GM18907 (cell line): ENCODE measurements at regions not wholly inside any gene's neighbourhood (a gene's known extent, or its start where the extent isn't known, plus 50 kb on each side); places are given as distances from the start of the nearest gene placed in this dataset.
A peak's percentile ranks its signal among the peaks of the same experiment; 100 is the strongest.
"Not testable (repeated sequence)": the region's sequence is repeated elsewhere in the genome, so short reads cannot be mapped to it uniquely, and the experiment has no call there.

Experiments
- ATAC-seq: cut with Tn5 transposase; IDR thresholded peaks from one replicate; pipeline ENCODE4 v1.9.1; 2021; ENCODE audit warnings: mild to moderate bottlenecking, moderate library complexity; ENCODE audit not compliant: unreplicated experiment

DNA sequence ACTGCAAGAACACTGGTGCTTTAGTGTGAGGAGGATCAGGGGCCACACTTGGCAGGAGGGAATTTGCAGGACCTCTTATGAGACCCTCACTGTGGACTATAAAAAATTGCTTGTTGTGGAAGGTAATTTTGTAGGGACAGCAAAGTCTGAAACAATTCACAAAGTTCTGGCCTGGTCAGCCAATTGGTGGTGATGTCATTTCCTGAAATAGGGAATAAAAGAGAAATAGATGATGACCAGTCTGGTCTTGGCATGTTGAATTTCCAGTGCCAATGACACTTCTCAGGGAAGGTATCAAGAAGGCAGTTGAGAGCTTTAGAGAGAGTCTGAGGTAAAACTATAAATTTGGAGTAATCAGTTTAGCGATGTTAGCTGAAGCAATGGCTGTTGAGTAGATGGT, 129.3 kb upstream of the LMNTD1 start:
- ATAC-seq = no peak

DNA sequence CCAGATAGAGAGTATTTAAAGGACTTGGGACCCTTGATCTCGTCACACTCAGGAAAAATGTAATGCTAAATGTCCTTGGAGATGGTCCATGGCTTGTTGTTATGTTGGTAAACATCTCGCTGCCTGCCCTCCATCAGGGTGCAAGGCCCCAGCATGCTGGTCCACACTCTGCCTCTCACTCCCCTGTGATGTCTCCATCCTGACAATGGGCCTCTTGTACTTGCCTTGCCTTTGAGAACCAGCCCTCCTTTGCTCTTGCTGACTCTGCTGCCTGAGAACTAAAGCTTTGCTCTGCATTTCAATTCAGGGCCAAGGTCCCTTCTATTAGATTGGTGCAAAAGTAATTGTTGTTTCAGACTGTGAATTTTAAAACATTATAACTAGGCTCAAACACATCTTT, 131.0 kb upstream of the LMNTD1 start:
- no peak for ATAC-seq

DNA sequence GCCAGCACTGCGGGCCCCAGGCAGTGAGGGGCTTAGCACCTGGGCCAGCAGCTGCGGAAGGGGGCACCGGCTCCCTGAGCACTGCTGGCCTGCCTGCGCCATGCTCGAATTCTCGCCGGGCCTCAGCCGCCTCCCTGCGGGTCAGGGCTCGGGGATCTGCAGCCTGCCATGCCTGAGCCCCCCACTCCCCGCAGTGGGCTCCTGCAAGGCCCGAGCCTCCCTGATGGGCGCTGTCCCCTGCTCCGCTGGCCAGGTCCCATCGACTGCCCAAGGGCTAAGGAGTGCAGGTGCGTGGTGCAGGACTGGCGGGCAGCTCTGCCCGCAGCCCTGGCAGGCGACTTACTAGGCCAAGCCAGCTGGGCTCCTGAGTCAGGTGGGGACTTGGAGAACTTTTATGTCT, 133.3 kb upstream of the LMNTD1 start:
- ATAC-seq = no peak

DNA sequence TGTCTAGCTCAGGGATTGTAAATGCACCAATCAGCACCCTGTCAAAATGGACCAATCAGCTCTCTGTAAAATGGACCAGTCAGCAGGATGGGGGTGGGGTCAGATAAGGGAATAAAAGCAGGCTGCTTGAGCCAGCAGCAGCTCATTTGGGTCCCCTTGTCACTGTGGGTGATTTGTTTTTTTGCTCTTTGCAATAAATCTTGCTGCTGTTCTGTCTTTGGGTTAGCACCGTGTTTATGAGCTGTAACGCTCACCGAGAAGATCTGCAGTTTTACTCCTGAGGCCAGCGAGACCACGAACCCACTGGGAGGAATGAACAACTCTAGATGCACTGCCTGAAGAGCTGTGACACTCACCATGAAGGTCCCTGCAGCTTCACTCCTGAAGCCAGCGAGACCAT, 134.1 kb upstream of the LMNTD1 start:
- ATAC-seq = no peak

DNA sequence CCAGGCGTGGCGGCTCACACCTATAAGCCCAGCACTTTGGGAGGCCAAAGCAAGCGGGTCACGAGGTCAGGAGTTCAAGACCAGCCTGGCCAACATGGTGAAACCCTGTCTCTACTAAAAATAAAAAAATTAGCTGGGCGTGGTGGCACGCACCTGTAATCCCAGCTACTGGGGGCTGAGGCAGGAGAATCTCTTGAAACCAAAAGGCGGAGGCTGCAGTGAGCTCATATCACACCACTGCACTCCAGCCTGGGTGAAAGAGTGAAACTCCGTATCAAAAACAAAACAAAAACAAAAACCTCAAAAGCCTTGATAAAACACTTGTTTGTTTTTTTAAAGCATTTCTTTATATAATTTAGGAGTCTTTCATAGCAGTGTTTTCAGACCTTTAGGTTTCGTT, 135.8 kb upstream of the LMNTD1 start:
- ATAC-seq = not testable (repeated sequence)

DNA sequence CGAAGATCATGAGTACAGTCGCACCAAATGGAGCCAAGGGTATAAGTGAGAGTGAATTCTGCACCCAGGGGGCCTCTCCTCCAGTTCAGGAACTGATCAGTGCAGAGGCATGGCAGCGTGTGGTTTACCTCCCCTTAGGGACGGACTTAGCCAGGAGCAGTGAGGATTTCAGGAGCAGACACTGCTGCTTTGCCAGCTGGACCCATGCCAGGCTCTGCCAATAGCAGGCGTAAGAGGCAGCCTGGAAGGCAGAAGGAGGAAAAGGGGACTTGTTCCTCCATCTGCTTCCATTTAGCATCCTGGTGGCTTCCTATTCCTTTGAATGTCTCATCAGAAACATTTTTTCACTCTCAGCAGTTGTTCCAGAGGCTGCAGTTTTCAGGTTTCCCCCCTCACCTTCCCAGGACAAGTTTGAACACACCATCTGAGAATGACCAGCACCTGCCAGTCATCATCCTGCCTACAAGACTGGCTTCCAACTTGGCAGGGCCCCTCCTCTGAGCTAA, 137.0 kb upstream of the LMNTD1 start:
- ATAC-seq = no peak

DNA sequence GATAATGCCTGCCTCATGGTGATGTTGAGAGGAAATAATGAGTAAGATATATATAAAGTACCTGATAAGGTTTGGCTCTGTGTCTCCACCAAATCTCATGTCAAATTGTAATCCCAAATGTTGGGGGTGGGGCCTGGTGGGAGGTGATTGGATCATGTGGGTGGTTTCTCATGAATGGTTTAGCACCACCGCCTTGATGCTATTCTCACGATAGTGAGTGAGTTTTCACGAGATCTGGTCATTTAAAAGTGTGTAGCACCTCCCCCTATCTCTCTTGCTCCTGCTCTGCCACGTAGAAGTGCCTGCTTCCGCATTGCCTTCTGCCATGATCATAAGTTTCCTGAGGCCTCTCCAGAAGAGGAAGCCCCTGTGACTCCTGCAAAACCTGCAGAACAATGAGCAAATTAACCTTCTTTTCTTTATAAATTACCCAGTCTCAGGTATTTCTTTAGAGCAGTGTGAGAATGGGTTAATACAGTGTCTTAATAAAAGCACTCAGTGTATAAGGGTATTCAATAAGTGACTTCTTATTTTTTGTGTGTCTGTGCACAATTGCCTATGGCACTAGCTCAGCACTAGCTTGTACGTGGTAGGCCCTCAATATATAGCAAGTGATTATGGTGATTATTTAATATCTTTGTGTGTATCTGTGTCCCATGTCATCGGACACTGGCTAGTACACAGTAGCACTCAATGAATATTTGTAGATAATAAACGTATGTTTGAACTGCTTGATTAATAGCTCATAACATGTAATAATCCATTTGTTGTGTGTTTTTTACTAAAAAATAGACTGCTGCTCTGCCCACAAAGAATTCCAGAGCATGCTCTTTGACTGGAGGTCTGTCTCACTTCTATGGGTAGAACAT, 138.1 kb upstream of the LMNTD1 start:
- ATAC-seq = no peak

DNA sequence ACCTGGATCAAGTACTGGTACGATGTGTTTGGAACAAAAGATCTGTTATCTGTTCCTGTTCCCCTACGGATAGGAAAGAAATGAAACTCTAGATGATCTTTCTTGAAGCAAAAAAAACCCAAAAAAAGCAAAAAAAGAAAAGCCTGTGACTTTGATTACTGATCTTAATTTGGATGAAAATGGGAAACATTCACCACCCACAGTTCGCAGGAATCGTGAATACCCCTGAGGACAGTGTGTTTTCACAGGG, 138.7 kb upstream of the LMNTD1 start:
- ATAC-seq = no peak

DNA sequence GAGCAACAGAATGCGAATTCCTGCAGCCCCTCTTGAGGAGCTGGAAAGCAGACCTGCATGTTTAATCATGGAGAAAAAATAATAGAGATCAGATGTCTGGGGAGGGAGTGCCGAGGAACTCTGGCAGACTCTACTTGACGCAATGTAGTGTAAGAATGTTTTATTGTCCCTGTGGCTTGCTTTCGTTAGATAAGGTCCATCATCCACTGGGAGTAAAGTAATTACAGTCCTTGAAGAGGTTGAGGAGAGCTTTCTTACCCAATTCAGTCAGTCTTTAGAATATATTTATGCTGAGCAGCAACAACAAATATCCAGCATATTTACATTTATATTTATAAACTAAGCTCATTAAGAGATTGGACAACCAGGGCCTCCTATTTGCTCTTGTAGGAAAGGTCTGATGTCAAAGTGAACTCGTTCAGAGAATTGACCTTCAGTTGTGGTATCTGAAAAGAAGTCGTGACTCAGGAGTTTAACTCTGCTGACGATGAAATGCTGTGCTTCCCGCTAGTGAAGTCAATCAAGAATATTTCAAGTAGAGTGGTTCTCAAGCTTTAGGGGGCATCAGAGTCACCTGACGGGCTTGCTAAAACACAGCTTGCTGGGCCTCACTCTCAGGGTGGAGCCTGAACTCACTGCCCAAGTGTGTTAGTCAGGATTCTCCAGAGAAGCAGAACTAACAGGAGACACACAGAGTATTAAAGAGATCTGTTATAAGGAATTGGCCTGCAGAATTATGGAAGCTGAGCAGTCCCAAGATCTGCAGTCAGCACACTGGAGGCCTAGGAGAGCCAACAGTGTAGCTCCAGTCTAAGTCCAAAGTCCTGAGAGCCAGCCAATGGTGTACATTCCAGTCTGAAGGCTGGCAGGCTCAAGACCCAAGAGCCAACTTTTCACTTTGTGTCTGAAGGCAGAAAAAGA, 139.3 kb upstream of the LMNTD1 start:
- no peak for ATAC-seq

DNA sequence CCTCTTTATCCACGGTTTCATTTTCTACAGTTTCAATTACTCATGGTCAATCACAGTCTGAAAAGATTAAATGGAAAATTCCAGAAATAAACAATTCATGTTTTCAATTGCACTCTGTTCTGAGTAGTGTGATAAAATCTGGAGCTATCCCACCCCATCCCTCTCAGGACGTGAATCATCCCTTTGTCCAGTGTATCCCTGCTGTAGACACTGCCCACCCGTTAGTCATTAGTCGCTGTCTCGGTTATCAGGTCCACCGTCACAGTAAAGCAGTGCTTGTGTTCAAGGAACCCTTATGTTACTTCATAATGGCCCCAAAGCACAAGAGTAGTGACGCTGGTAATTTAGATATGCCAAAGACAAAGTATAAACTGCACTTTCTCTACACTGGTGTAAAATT, 141.0 kb upstream of the LMNTD1 start:
- ATAC-seq = no peak

DNA sequence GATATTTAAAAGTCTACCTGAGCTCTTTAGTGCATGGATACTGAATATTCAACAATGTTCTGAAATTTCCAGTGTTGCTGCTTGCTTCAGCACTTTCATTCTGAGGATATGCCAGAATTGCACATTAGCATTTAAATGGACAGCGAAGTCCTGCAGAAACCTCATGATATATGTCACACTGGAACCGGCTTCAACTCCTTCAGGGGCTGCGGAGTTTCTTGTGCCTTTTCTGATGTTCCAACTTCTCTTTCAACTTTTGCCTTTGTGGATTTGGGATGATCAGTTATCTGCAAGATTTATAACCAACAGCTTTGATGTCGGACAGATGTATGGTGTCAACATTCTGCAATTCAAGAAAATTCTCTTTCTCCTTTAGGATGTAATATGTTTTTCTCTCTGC, 142.5 kb upstream of the LMNTD1 start:
- ATAC-seq = no peak

DNA sequence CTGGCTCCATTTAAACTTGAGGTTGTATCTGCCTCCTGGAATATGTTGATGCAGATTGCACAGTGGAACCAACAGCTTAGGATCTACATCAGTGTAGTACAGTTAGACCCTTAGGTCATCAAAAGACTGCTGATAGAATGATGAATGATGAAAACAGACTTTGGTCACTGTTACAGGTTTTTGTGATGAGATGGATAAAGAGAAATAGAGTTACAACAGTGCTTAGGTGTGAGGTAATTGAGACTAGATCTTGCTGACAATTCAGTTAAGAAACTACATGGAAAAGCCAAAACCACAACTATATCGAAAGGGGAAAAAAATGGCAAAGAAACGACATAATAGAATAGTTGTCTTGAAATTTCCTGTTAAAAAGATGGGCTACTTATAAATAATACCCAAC, 145.7 kb upstream of the LMNTD1 start:
- ATAC-seq = no peak

DNA sequence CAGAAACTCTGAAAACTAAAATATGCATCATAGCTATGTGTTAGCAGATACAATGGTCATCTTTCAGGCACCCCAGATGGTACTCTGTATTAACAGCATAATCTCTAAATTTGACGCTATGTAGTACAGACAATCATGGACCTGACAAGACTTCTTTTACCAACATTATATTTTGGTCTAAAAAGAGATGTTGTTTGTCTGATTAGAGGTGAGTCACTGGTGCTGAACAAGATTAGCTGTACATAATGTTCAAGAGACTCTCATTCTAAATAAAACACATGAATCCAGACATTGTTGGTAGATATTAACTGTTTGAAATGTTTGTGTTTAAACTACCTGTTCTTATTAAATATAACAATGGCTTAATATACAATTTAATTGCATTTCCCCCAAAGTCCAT, 146.4 kb upstream of the LMNTD1 start:
- no peak for ATAC-seq

DNA sequence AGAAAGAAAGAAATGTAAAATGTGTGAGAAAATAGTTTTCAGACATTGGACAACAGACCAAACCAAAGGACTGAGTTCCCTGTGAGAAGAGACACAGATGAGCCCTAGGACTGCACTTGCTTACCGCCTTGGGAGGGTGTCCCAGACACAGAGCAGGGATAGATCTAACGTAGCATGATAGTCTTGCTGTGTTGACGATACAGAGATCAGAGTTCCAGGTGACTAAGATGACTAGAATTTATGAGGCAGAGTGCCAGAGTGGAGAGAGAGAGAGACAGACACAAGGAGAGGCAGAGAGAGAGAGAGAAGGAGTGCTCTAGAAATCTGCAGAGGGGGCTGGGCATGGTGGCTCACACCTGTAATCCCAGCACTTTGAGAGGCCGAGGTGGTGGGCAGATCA, 148.2 kb upstream of the LMNTD1 start:
- no peak for ATAC-seq

DNA sequence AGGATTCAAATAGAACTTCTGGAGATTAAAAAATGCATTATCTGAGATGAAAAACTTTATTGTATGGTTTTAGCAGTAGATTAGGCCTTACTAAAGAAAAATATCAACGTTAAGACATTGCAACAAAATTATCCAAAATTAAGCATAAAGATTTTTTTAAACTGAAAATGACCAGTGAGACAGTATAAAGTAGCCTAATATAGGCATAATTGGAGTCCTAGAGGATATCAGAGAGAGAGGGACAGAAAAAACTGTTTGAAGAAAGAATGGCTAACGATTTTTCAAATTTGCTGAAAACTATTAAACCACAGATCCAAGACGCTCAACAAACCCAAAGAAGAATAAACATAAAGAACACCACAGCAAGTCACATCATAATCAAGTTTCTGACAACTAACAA, 149.5 kb upstream of the LMNTD1 start:
- ATAC-seq = no peak

DNA sequence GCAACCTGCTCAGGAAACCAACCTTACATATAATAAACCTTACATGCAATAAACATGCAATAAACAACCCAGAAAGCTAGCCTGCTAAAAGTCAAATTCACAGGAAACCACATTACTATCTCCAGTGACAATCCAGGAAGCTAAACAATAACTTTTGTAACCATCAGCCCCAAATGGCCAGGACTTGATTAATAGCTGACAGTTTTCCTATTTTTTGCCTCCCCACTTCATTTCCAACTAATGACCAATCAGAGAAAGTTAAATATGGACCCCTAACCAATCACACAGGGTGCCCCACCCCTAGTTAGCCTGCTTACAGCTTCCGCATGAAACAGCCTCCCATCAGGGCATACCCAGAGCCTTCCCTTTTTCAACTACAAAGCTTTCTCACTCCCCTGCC, 152.2 kb upstream of the LMNTD1 start:
- no peak for ATAC-seq

DNA sequence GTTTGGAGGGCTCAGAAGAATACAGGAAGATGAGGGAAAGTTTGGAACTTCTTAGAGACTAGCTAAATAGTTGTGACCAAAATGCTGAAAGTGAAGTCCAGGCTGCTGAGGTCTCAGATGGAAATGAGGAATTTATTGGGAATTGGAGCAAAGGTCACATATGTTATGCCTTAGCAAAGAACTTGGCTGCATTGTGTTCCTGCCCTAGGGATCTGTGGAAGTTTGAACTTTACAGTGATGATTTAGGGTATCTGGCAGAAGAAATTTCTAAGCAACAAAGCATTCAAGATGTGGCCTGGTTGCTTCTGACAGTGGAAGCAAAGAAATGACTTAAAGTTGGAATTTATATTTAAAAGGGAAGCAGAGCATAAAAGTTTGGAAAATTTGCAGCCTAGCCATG, 153.6 kb upstream of the LMNTD1 start:
- ATAC-seq = not testable (repeated sequence)

DNA sequence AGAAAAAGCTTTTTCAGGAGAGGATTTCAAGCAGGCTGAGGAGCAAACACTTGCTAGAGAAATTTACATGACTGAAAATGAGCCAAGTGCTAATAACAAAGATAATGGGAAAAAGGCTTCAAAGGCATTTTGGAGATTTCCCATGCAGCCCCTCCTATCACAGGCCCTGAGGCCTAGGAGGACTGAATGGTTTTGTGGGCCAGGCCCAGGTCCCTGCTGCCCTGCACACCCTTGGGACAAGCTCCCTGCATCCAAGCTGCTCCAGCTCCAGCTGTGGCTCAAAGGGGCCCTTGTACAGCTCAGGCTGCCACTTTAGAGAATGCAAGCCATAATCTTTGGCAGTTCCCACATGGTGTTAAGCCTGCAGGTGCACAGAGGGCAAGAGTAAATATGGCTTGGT, 154.0 kb upstream of the LMNTD1 start:
- ATAC-seq = no peak

DNA sequence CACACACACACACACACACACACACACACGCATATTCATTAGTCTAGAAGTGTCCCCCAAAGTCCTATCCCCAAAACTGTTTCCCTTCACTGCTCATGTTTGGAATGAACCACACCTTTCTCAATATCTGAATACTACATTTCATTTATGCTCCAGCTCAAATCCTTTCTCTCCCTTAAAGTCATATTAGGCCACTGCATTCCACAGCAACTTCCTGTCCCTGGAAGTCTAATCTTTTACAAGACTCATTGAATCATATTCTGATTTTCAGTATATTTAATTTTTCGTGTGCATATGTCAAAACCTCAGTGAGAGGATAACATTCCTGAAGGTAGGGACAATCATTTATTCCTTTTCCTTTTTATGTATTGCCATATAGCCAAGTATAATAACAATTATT, 155.6 kb upstream of the LMNTD1 start:
- no peak for ATAC-seq

DNA sequence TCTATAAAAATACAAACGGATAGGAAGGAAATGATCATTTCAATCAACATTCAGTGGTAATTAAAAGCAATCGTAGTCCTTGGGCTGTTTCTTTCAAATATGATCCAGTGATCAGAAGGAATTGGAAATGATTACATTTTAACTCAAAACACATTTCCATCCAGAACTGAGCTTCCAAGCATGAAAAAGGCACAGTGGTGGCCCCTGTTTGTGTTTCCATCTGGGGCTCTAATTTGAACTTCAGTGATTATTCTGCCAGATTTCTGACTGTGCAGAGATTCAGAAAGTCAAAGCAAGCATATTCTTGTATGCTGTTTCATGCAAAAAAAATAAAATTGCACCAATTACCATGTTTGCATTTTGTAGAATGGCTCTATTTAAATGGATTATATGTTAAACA, 157.0 kb upstream of the LMNTD1 start:
- no peak for ATAC-seq

DNA sequence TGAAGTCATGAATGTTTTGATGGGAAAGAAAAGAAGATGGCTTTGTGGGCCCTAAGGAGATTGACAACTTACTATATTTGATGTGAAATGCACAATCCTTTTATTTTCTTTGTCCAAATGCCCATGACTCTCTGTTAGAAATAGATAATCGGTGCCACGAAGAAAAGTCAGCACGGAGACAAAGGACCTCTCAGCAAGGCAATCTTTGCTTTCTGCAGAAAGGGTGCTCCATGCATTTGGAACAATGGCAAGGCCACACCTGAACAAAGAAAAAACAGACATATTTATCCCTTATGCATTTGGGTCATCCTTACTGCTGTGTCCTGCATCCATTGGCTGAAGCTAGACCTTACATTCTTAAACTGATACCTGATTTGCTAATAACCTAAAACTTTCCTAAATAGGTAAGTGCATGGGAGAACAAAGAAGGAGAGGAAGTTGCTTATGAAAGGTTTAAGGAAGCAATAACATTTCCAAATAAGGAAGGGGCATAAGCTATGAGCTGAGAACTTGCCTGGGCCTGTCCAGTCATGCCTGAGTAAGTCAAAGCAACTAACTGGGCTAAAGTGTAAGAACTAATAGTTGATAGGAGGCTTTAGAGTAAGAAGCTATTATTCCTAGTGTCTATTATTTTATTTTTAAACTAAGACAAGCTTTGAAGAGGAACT, 158.0 kb upstream of the LMNTD1 start:
- not testable (repeated sequence) for ATAC-seq

DNA sequence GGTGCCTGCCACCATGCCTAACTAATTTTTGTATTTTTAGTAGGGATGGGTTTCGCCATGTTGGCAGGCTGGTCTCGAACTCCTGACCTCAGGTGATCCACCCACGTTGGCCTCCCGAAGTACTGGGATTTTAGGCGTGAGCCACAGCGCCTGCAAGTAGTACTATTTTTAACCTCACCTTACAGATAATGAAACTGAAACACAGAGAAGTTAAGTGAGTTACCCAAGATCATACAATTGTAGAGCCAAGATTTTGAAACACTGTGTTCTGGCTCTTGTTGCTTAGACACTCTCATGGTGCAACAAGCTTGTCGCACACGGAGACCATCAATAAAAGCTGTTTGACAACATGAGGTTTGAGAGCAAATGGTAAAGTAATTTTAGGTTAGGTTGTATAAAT, 159.1 kb upstream of the LMNTD1 start:
- ATAC-seq = peak; percentile 55
